IMR-90 (cell line): ENCODE measurements at regions not wholly inside any gene's neighbourhood (a gene's known extent, or its start where the extent isn't known, plus 50 kb on each side); places are given as distances from the start of the nearest gene placed in this dataset.
A peak's percentile ranks its signal among the peaks of the same experiment; 100 is the strongest.

Source experiments
- ATAC-seq: fragments of 200-7000 bp; cut with Tn5 transposase; 2 replicates; pipeline ENCODE4 v1.9.1; 2020; ENCODE audit warnings: low read depth, mild to moderate bottlenecking, moderate library complexity
- BruUV-seq: library from RNA; stranded (reverse); fragments of 400-500 nt; replicated peaks from 2 replicates; lab custom pipeline; 2021; lab: Mats Ljungman, UMichigan
- CTCF ChIA-PET: fragments of 300-600 bp; formaldehyde crosslinking; extraction: SDS; loops from one replicate; lab custom pipeline; 2021; ENCODE audit warnings: antibody characterized with exemption; lab: Yijun Ruan, JAX
- POLR2A ChIA-PET: fragments of 300-600 bp; sonication (Branson Sonifier 250); formaldehyde crosslinking; loops from one replicate; lab custom pipeline; 2022; ENCODE audit warnings: antibody characterized with exemption; ENCODE audit not compliant: unreplicated experiment; lab: Charles Lee
- DNase-seq: peaks from one replicate; pipeline ENCODE4 v3.0.0; 2013
- H2AFZ ChIP-seq: replicated peaks from 2 replicates; pipeline ENCODE3; 2013; ENCODE audit warnings: low read length, mild to moderate bottlenecking; ENCODE audit not compliant: poor library complexity
- H2AK5ac ChIP-seq: 2 replicates; pipeline ENCODE4 v1.6.1; 2013; ENCODE audit warnings: low read depth, low read length, inconsistent platforms
- H2AK9ac ChIP-seq: replicated peaks from 2 replicates; pipeline ENCODE3; 2013; ENCODE audit warnings: mild to moderate bottlenecking, low read depth, low read length, moderate library complexity; ENCODE audit not compliant: poor library complexity
- H2BK120ac ChIP-seq: 2 replicates; pipeline ENCODE4 v1.6.1; 2013; ENCODE audit warnings: low read depth, low read length, inconsistent platforms
- H2BK15ac ChIP-seq: 3 replicates; pipeline ENCODE4 v1.6.1; 2013; ENCODE audit warnings: low read depth, low read length, inconsistent platforms
- H2BK20ac ChIP-seq: 2 replicates; pipeline ENCODE4 v1.6.1; 2013; ENCODE audit warnings: low read depth, mild to moderate bottlenecking, inconsistent platforms, low read length, moderate library complexity
- H2BK5ac ChIP-seq: 2 replicates; pipeline ENCODE4 v1.6.1; 2013; ENCODE audit warnings: mild to moderate bottlenecking, low read depth, low read length, inconsistent platforms; ENCODE audit not compliant: poor library complexity, severe bottlenecking
- H3K14ac ChIP-seq: replicated peaks from 2 replicates; pipeline ENCODE4 v1.6.1; 2013; ENCODE audit warnings: low read depth, low read length, inconsistent platforms
- H3K18ac ChIP-seq: 2 replicates; pipeline ENCODE4 v1.6.1; 2013; ENCODE audit warnings: low read depth, low read length, control low read depth
- H3K23ac ChIP-seq: 2 replicates; pipeline ENCODE4 v1.6.1; 2013; ENCODE audit warnings: low read depth, low read length, inconsistent platforms
- H3K27ac ChIP-seq: 2 replicates; pipeline ENCODE4 v1.5.1; 2013; ENCODE audit warnings: mild to moderate bottlenecking, control low read depth, low read length; ENCODE audit not compliant: insufficient read depth
- H3K27me3 ChIP-seq: 2 replicates; pipeline ENCODE4 v1.6.1; 2013; ENCODE audit warnings: low read length; ENCODE audit not compliant: control insufficient read depth, insufficient read depth
- H3K36me3 ChIP-seq: 2 replicates; pipeline ENCODE4 v1.6.1; 2013; ENCODE audit warnings: low read length, mixed read lengths; ENCODE audit not compliant: control insufficient read depth, insufficient read depth
- H3K4ac ChIP-seq: 2 replicates; pipeline ENCODE4 v1.6.1; 2013; ENCODE audit warnings: low read depth, low read length, inconsistent platforms
- H3K4me1 ChIP-seq: 2 replicates; pipeline ENCODE4 v1.6.1; 2013; ENCODE audit warnings: low read length, mixed read lengths; ENCODE audit not compliant: control insufficient read depth, insufficient read depth
- H3K4me2 ChIP-seq: 2 replicates; pipeline ENCODE4 v1.6.1; 2013; ENCODE audit warnings: low read depth, mild to moderate bottlenecking, control low read depth, low read length, moderate library complexity
- H3K4me3 ChIP-seq: 2 replicates; pipeline ENCODE4 v1.5.1; 2013; ENCODE audit warnings: low read depth, mild to moderate bottlenecking, control low read depth, low read length, moderate library complexity; ENCODE audit not compliant: insufficient read depth
- H3K56ac ChIP-seq: 2 replicates; pipeline ENCODE4 v1.6.1; 2013; ENCODE audit warnings: low read length, inconsistent platforms; ENCODE audit not compliant: insufficient read depth; ENCODE audit errors: extremely low read depth
- H3K79me1 ChIP-seq, 2 experiments: 2 replicates each; pipeline ENCODE4 v1.6.1; 2013; ENCODE audit warnings: low read length in 2 of 2, inconsistent platforms in 1 of 2, low read depth in 1 of 2
- H3K9ac ChIP-seq: 2 replicates; pipeline ENCODE4 v1.6.1; 2013; ENCODE audit warnings: low read depth, low read length, control low read depth
- H3K9me1 ChIP-seq: 2 replicates; pipeline ENCODE4 v1.6.1; 2013; ENCODE audit warnings: low read length, inconsistent platforms; ENCODE audit not compliant: insufficient read depth
- H3K9me3 ChIP-seq: 2 replicates; pipeline ENCODE4 v1.6.1; 2013; ENCODE audit warnings: low read length; ENCODE audit not compliant: control insufficient read depth, insufficient read depth
- H4K20me1 ChIP-seq: 2 replicates; pipeline ENCODE4 v1.6.1; 2013; ENCODE audit warnings: low read length, inconsistent platforms; ENCODE audit not compliant: insufficient read depth
- H4K5ac ChIP-seq: 2 replicates; pipeline ENCODE4 v1.6.1; 2013; ENCODE audit warnings: mild to moderate bottlenecking, low read depth, low read length, control low read depth
- H4K8ac ChIP-seq, 2 experiments: 2 replicates each; pipeline ENCODE4 v1.6.1; 2013; ENCODE audit warnings: low read depth in 2 of 2, low read length in 2 of 2, control low read depth in 1 of 2, inconsistent platforms in 1 of 2
- H4K91ac ChIP-seq: 2 replicates; pipeline ENCODE4 v1.6.1; 2013; ENCODE audit warnings: low read depth, low read length, inconsistent platforms; ENCODE audit not compliant: insufficient read depth
- BHLHE40 ChIP-seq: fragments of 150-350 bp; IDR thresholded peaks from 2 replicates; pipeline ENCODE4 v1.6.1; 2016; ENCODE audit warnings: mild to moderate bottlenecking, low read depth, low read length
- CEBPB ChIP-seq: IDR thresholded peaks from 2 replicates; pipeline ENCODE4 v1.6.1; 2012; ENCODE audit warnings: low read depth, low read length, improper control_type of control experiment
- CHD1 ChIP-seq: IDR thresholded peaks from 2 replicates; pipeline ENCODE4 v1.6.1; 2012; ENCODE audit warnings: low read depth, low read length, improper control_type of control experiment
- FOS ChIP-seq: fragments of 150-350 bp; IDR thresholded peaks from 2 replicates; pipeline ENCODE4 v1.6.1; 2016; ENCODE audit warnings: low read depth, low read length
- MAFK ChIP-seq: IDR thresholded peaks from 2 replicates; pipeline ENCODE4 v1.6.1; 2012; ENCODE audit warnings: low read depth, low read length, improper control_type of control experiment
- MAZ ChIP-seq: IDR thresholded peaks from 2 replicates; pipeline ENCODE4 v1.6.1; 2012; ENCODE audit warnings: low read depth, mild to moderate bottlenecking, low read length, improper control_type of control experiment, moderate library complexity, borderline replicate concordance
- MXI1 ChIP-seq: IDR thresholded peaks from 2 replicates; pipeline ENCODE4 v1.6.1; 2012; ENCODE audit warnings: low read depth, mild to moderate bottlenecking, low read length, moderate library complexity, borderline replicate concordance
- NFE2L2 ChIP-seq: fragments of 150-350 bp; IDR thresholded peaks from 2 replicates; pipeline ENCODE4 v1.6.1; 2016; ENCODE audit warnings: low read depth, mild to moderate bottlenecking, low read length
- POLR2A ChIP-seq: IDR thresholded peaks from 2 replicates; pipeline ENCODE4 v1.6.1; 2012; ENCODE audit warnings: mild to moderate bottlenecking, low read depth, low read length
- RAD21 ChIP-seq: IDR thresholded peaks from 2 replicates; pipeline ENCODE4 v1.6.1; 2012; ENCODE audit warnings: low read length, improper control_type of control experiment
- RCOR1 ChIP-seq: IDR thresholded peaks from 2 replicates; pipeline ENCODE4 v1.6.1; 2012; ENCODE audit warnings: mild to moderate bottlenecking, low read length, improper control_type of control experiment; ENCODE audit not compliant: insufficient replicate concordance
- RFX5 ChIP-seq: IDR thresholded peaks from 2 replicates; pipeline ENCODE4 v1.8.0; 2012; ENCODE audit warnings: low read depth, mild to moderate bottlenecking, low read length, moderate library complexity
- SMC3 ChIP-seq: fragments of 150-350 bp; IDR thresholded peaks from 2 replicates; pipeline ENCODE4 v1.6.1; 2016; ENCODE audit warnings: low read depth, mild to moderate bottlenecking, antibody characterized with exemption, low read length, moderate library complexity
- USF2 ChIP-seq: fragments of 150-350 bp; IDR thresholded peaks from 2 replicates; pipeline ENCODE4 v1.6.1; 2017; ENCODE audit warnings: mild to moderate bottlenecking, antibody characterized with exemption, low read length, low read depth
- WGBS, 2 experiments: methylation state at CpG; one replicate each; pipeline versions ENCODE4 v1.1.5 to v1.1.7; 2013; ENCODE audit warnings: missing lambda C conversion rate in 2 of 2; ENCODE audit not compliant: insufficient read length in 1 of 2; ENCODE audit errors: extremely low coverage in 2 of 2; 5-methylcytosine and 5-hydroxymethylcytosine counted together
- dilution Hi-C: fragments of 300-500 bp; cut with HindIII; formaldehyde crosslinking; loops from one replicate; pipeline ENCODE4 v1.14.3; 2018; ENCODE audit warnings: low sequenced_read_pairs; ENCODE audit not compliant: unreplicated experiment
- in situ Hi-C: fragments of 300-500 bp; cut with MboI; formaldehyde crosslinking; loops from 3 replicates; pipeline ENCODE4 v1.14.3; 2019; ENCODE audit warnings: low sequenced_read_pairs, inconsistent platforms, mixed read lengths
- intact Hi-C: fragments of 100-400 bp; cut with micrococcal nuclease; formaldehyde crosslinking; loops from 2 replicates; pipeline ENCODE4 v1.10.0; 2022
- TF ChIP-seq, protein P1 (sequence below): conservative IDR thresholded peaks from 2 replicates; pipeline ENCODE4 v1.5.1; 2012; ENCODE audit warnings: mild to moderate bottlenecking, low read depth, low read length, improper control_type of control experiment
- TF ChIP-seq, protein P2 (sequence below): fragments of 150-350 bp; IDR thresholded peaks from 2 replicates; pipeline ENCODE4 v1.6.1; 2016; ENCODE audit warnings: low read depth, mild to moderate bottlenecking, low read length, moderate library complexity, borderline replicate concordance

GRCh38 chr3:159668461-159668860, 320.2 kb upstream of the IL12A start:
- no peaks in the 10 kb centered on the region for H4K20me1 ChIP-seq
- 0 out of 2 replicates have a peak, but pooled peaks cover 3% of the 10 kb centered on the region for H3K9me1 ChIP-seq
- H3K18ac ChIP-seq, result no peak overlapping the region
- H4K91ac ChIP-seq, result no peak overlapping the region
- no peak overlapping the region for H3K27ac ChIP-seq
- no CpG with 5 or more reads among the region's 3 CpGs for WGBS, 2 experiments
- H3K4me1 ChIP-seq, result peaks cover 7% of the 10 kb centered on the region
- no peak overlapping the region for H2BK15ac ChIP-seq
- no peak overlapping the region for H3K23ac ChIP-seq
- no peak overlapping the region for H2AFZ ChIP-seq
- no peak overlapping the region for H2BK5ac ChIP-seq
- no peak overlapping the region for H4K5ac ChIP-seq
- no peak overlapping the region for H3K56ac ChIP-seq
- BruUV-seq, result no TSS peak
- no peaks in the 10 kb centered on the region for H3K36me3 ChIP-seq
- dilution Hi-C loops, result no loop called here
- no peak overlapping the region for H3K4ac ChIP-seq
- ChIA-PET CTCF (no interaction called here), POLR2A (no interaction called here)
- H2AK9ac ChIP-seq, result no peak overlapping the region
- TF ChIP-seq USF2 (no peak), RCOR1 (no peak), POLR2A (no peak), NFE2L2 (no peak), BHLHE40 (no peak), MAFK (no peak), CHD1 (no peak), SMC3 (no peak), FOS (no peak), MXI1 (no peak), RAD21 (no peak), CEBPB (no peak), RFX5 (no peak), MAZ (no peak)
- TF ChIP-seq, protein P1, sequence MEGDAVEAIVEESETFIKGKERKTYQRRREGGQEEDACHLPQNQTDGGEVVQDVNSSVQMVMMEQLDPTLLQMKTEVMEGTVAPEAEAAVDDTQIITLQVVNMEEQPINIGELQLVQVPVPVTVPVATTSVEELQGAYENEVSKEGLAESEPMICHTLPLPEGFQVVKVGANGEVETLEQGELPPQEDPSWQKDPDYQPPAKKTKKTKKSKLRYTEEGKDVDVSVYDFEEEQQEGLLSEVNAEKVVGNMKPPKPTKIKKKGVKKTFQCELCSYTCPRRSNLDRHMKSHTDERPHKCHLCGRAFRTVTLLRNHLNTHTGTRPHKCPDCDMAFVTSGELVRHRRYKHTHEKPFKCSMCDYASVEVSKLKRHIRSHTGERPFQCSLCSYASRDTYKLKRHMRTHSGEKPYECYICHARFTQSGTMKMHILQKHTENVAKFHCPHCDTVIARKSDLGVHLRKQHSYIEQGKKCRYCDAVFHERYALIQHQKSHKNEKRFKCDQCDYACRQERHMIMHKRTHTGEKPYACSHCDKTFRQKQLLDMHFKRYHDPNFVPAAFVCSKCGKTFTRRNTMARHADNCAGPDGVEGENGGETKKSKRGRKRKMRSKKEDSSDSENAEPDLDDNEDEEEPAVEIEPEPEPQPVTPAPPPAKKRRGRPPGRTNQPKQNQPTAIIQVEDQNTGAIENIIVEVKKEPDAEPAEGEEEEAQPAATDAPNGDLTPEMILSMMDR, result no peak
- TF ChIP-seq, protein P2, sequence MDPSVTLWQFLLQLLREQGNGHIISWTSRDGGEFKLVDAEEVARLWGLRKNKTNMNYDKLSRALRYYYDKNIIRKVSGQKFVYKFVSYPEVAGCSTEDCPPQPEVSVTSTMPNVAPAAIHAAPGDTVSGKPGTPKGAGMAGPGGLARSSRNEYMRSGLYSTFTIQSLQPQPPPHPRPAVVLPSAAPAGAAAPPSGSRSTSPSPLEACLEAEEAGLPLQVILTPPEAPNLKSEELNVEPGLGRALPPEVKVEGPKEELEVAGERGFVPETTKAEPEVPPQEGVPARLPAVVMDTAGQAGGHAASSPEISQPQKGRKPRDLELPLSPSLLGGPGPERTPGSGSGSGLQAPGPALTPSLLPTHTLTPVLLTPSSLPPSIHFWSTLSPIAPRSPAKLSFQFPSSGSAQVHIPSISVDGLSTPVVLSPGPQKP, result no peak
- 0 out of 4 replicates have a peak overlapping the region, but pooled peaks of 1 of the 2 experiments have one; percentile 8 for H4K8ac ChIP-seq
- H3K4me3 ChIP-seq, result no peak overlapping the region
- H2AK5ac ChIP-seq, result no peak overlapping the region
- no peaks in the 10 kb centered on the region for H3K9me3 ChIP-seq
- H3K27me3 ChIP-seq, result no peaks in the 10 kb centered on the region
- ATAC-seq (no peak), DNase-seq (no peak)
- H3K14ac ChIP-seq, result no peak overlapping the region
- no peaks in the 10 kb centered on the region for H3K79me1 ChIP-seq
- H2BK120ac ChIP-seq, result no peak overlapping the region
- no peak overlapping the region for H3K9ac ChIP-seq
- H3K4me2 ChIP-seq, result no peak overlapping the region
- no peak overlapping the region for H2BK20ac ChIP-seq
- in situ Hi-C loops, result no loop called here
- intact Hi-C loops, result no loop called here
